ENCODE measurements at regions not wholly inside any gene's neighbourhood (a gene's known extent, or its start where the extent isn't known, plus 50 kb on each side); places are given as distances from the start of the nearest gene placed in this dataset.
A peak's percentile ranks its signal among the peaks of the same experiment; 100 is the strongest.

- no peak for DNase-seq (ENCODE audit: low read depth in 2 of 2)
Observed at GRCh38 chr4:136557396-136557795, 974.9 kb downstream of the PCDH18 start.

- DNase-seq (ENCODE audit: low read depth in 2 of 2): no peak
Observed at GRCh38 chr4:136554033-136554432, 978.3 kb downstream of the PCDH18 start.

GRCh38 chr4:136551753-136552152, 980.5 kb downstream of the PCDH18 start:
- DNase-seq (ENCODE audit: low read depth in 2 of 2): no peak

- DNase-seq (ENCODE audit: low read depth in 2 of 2): no peak
Observed at GRCh38 chr4:136540747-136541146, 991.5 kb downstream of the PCDH18 start.

- DNase-seq (ENCODE audit: low read depth in 2 of 2): no peak
Observed at GRCh38 chr4:136528131-136528530, 1004.2 kb downstream of the PCDH18 start.

GRCh38 chr4:136526517-136526916, 1005.8 kb downstream of the PCDH18 start:
- DNase-seq (ENCODE audit: low read depth in 2 of 2): no peak

- no peak for DNase-seq (ENCODE audit: low read depth in 2 of 2)
Observed at GRCh38 chr4:136524039-136524438, 1008.3 kb downstream of the PCDH18 start.

GRCh38 chr4:136516371-136516770, 1015.9 kb downstream of the PCDH18 start:
- no peak for DNase-seq (ENCODE audit: low read depth in 2 of 2)

- DNase-seq (ENCODE audit: low read depth in 2 of 2): no peak
Observed at GRCh38 chr4:136505020-136505419, 1027.3 kb downstream of the PCDH18 start.

- no peak for DNase-seq (ENCODE audit: low read depth in 2 of 2)
Observed at GRCh38 chr4:136495851-136496250, 1036.4 kb downstream of the PCDH18 start.

GRCh38 chr4:136495076-136495475, 1037.2 kb downstream of the PCDH18 start:
- no peak for DNase-seq (ENCODE audit: low read depth in 2 of 2)

- DNase-seq (ENCODE audit: low read depth in 2 of 2): no peak
Observed at GRCh38 chr4:136489101-136489500, 1043.2 kb downstream of the PCDH18 start.

GRCh38 chr4:136484996-136485395, 1047.3 kb downstream of the PCDH18 start:
- no peak for DNase-seq (ENCODE audit: low read depth in 2 of 2)

- DNase-seq (ENCODE audit: low read depth in 2 of 2): peak; percentile 4 to 11
Observed at GRCh38 chr4:136476753-136477152, 1055.5 kb downstream of the PCDH18 start.

GRCh38 chr4:136471051-136471450, 1061.2 kb downstream of the PCDH18 start:
- DNase-seq (ENCODE audit: low read depth in 2 of 2): no peak

- DNase-seq (ENCODE audit: low read depth in 2 of 2): no peak
Observed at GRCh38 chr4:136465691-136466090, 1066.6 kb downstream of the PCDH18 start.

- no peak for DNase-seq (ENCODE audit: low read depth in 2 of 2)
Observed at GRCh38 chr4:136463941-136464340, 1068.4 kb downstream of the PCDH18 start.

GRCh38 chr4:136461533-136461932, 1070.8 kb downstream of the PCDH18 start:
- no peak for DNase-seq (ENCODE audit: low read depth in 2 of 2)

- no peak for DNase-seq (ENCODE audit: low read depth in 2 of 2)
Observed at GRCh38 chr4:136458326-136458725, 1074.0 kb downstream of the PCDH18 start.

GRCh38 chr4:136457577-136457976, 1074.7 kb downstream of the PCDH18 start:
- DNase-seq (ENCODE audit: low read depth in 2 of 2): no peak

- no peak for DNase-seq (ENCODE audit: low read depth in 2 of 2)
Observed at GRCh38 chr4:136457004-136457403, 1075.3 kb downstream of the PCDH18 start.

GRCh38 chr4:136443006-136443405, 1089.3 kb downstream of the PCDH18 start:
- no peak for DNase-seq (ENCODE audit: low read depth in 2 of 2)

GRCh38 chr4:136442447-136442846, 1089.8 kb downstream of the PCDH18 start:
- no peak for DNase-seq (ENCODE audit: low read depth in 2 of 2)

GRCh38 chr4:136441629-136442282, 1090.5 kb downstream of the PCDH18 start:
- DNase-seq (ENCODE audit: low read depth in 2 of 2): no peak
